Tibial artery (tissue), 4 donors: ENCODE measurements at regions not wholly inside any gene's neighbourhood (a gene's known extent, or its start where the extent isn't known, plus 50 kb on each side); places are given as distances from the start of the nearest gene placed in this dataset.

Experiments
- DNase-seq, 2 donors: peaks; one replicate each; pipeline ENCODE4 v3.0.0-alpha.2; 2019
- H3K27ac ChIP-seq, 2 donors: fragments of 200-600 bp; sonication (generic) in 1 of 2; 1 replicate in 1 of 2; 2 replicates in 1 of 2; pipeline ENCODE4 v1.5.1; 2018 to 2019; ENCODE audit warnings: mild to moderate bottlenecking in 1 of 2
- H3K27me3 ChIP-seq, 2 donors: fragments of 200-600 bp; sonication (generic) in 1 of 2; one replicate each; pipeline versions ENCODE4 v1.5.1 to v1.6.0; 2016 to 2019
- H3K36me3 ChIP-seq, 3 donors: fragments of 200-600 bp; sonication (generic) in 2 of 3; one replicate each; pipeline ENCODE4 v1.5.1; 2016 to 2019; ENCODE audit warnings: mild to moderate bottlenecking in 2 of 3
- H3K4me1 ChIP-seq, 4 donors: fragments of 200-600 bp; sonication (generic) in 2 of 4; 1 replicate in 3 of 4; 2 replicates in 1 of 4; pipeline ENCODE4 v1.5.1; 2016 to 2019
- H3K4me3 ChIP-seq, 2 donors: fragments of 200-600 bp; sonication (generic) in 1 of 2; 1 replicate in 1 of 2; 2 replicates in 1 of 2; pipeline ENCODE4 v1.5.1; 2018 to 2019; ENCODE audit warnings: mild to moderate bottlenecking in 2 of 2
- H3K9me3 ChIP-seq, 3 donors: fragments of 200-600 bp; sonication (generic) in 1 of 3; one replicate each; pipeline ENCODE4 v1.5.1; 2016 to 2019
- intact Hi-C: fragments of 100-400 bp; cut with DNase I; formaldehyde crosslinking; loops from one replicate; pipeline ENCODE4 v1.15.0; 2023; ENCODE audit warnings: low total_unique reads
- TF ChIP-seq, protein P1 (sequence below), 2 experiments: fragments of 200-600 bp in 1 of 2; fragments of 450-650 bp in 1 of 2; IDR thresholded peaks; one replicate each; pipeline ENCODE4 v1.5.1; 2017 to 2019; ENCODE audit warnings: antibody characterized with exemption in 2 of 2, mild to moderate bottlenecking in 1 of 2, moderate library complexity in 1 of 2

DNA sequence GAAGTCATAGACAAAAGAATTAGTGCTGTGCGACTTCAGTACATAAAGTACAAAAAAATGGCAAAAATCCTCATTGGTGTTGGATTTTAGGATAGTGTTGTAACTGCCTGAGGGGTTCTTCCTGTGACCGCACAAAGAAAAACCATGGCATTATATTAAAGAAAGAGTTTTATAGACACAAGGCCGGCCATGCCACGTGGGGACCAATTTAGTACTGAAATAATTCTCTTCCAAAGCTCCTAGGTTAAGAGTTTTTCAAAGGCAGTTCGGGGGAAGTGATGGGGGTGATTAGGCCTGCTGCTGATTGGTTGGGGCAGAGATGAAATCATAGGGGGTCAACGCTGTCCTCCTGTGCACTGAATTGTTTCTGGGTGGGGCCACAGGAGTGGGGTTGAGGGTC is 150.9 kb upstream of the EEA1 start:
- intact Hi-C loops: no loop called here
- TF ChIP-seq, protein P1, sequence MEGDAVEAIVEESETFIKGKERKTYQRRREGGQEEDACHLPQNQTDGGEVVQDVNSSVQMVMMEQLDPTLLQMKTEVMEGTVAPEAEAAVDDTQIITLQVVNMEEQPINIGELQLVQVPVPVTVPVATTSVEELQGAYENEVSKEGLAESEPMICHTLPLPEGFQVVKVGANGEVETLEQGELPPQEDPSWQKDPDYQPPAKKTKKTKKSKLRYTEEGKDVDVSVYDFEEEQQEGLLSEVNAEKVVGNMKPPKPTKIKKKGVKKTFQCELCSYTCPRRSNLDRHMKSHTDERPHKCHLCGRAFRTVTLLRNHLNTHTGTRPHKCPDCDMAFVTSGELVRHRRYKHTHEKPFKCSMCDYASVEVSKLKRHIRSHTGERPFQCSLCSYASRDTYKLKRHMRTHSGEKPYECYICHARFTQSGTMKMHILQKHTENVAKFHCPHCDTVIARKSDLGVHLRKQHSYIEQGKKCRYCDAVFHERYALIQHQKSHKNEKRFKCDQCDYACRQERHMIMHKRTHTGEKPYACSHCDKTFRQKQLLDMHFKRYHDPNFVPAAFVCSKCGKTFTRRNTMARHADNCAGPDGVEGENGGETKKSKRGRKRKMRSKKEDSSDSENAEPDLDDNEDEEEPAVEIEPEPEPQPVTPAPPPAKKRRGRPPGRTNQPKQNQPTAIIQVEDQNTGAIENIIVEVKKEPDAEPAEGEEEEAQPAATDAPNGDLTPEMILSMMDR (IDR thresholded peaks at IDR 0.05): no peak
- Histone ChIP-seq H3K36me3 (no peaks in the 10 kb centered on the region), H3K4me1 (peaks cover 0 to 10% (median 0%) of the 10 kb centered on the region in 4 donors), H3K27ac (no peak overlapping the region), H3K27me3 (no peaks in the 10 kb centered on the region), H3K4me3 (no peak overlapping the region), H3K9me3 (no peaks in the 10 kb centered on the region)
- no peak for DNase-seq

DNA sequence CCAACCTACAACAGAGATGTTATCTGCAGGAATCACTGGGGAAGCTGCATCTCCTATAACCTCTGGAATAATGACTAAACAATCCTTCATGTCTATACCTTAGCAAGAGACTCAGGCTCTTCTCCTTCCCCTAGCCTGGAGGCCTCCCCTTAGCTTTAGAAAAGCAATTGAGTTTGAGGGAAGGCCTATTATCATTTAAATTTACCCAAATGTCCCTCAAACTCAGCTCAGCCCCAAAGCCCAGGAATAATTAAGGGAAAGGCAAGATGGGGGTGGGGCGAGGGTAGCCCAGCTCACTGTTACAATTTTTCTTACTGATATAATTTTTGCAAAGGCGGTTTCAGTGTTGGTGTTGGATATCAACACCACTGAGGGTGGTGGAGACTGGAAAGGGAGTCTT is 151.4 kb upstream of the EEA1 start:
- H3K36me3 ChIP-seq: no peaks in the 10 kb centered on the region
- H3K4me3 ChIP-seq: no peak overlapping the region
- peaks cover 0 to 10% (median 0%) of the 10 kb centered on the region in 4 donors for H3K4me1 ChIP-seq
- H3K27ac ChIP-seq: no peak overlapping the region
- no peaks in the 10 kb centered on the region for H3K9me3 ChIP-seq
- intact Hi-C loops: no loop called here
- no peak for DNase-seq
- TF ChIP-seq, protein P1 (IDR thresholded peaks at IDR 0.05): no peak
- H3K27me3 ChIP-seq: no peaks in the 10 kb centered on the region

DNA sequence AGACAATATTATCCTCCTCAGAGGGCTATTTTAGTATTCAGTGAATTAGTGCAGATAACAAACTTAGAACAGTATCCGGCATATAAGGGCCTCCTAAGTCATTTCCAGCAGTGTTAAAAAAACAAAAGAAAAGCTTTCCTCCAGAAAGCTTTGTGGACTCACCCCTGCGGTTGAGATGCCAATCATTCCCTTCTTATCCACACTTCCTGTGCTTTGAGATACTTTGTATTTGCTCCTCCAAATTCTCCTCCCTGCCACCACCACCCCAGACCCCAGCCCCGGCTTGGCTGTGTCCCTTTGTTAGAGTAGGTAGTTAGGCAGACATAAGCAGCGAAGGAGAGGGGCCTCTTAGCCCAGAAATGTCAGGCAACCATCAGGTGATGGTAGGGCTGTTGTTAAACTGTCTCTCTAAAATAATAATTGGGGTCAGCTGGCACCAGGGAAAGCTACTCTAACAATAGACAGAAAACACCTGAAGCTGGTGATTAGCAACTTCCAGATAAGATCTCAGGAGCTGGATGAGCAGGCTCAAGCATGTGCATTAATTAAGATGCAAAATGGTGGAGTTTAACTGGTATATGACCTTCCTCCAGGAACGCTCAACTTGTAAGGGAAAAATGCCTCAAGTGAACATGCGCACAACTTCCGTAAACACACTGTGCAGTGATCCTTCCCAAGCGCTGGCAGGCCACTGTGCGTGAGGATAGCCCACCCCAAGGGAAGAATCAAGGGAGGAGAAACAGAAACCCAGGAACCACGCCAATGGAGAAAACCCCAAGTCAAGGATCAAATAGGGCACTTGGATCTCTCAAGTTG is 152.1 kb upstream of the EEA1 start:
- no peak overlapping the region for H3K27ac ChIP-seq
- H3K27me3 ChIP-seq: no peaks in the 10 kb centered on the region
- intact Hi-C loops: no loop called here
- H3K4me3 ChIP-seq: no peak overlapping the region
- no peaks in the 10 kb centered on the region for H3K36me3 ChIP-seq
- TF ChIP-seq, protein P1 (IDR thresholded peaks at IDR 0.05): no peak
- peaks cover 0 to 10% (median 0%) of the 10 kb centered on the region in 4 donors for H3K4me1 ChIP-seq
- H3K9me3 ChIP-seq: peaks cover 0 to 4% (median 0%) of the 10 kb centered on the region in 3 donors
- DNase-seq: no peak

- intact Hi-C loops: no loop called here
- TF ChIP-seq, protein P1 (IDR thresholded peaks at IDR 0.05): no peak
- H3K27me3 ChIP-seq: no peaks in the 10 kb centered on the region
Measured at GRCh38 chr12:93081810-93082165, 152.7 kb upstream of the EEA1 start.

DNA sequence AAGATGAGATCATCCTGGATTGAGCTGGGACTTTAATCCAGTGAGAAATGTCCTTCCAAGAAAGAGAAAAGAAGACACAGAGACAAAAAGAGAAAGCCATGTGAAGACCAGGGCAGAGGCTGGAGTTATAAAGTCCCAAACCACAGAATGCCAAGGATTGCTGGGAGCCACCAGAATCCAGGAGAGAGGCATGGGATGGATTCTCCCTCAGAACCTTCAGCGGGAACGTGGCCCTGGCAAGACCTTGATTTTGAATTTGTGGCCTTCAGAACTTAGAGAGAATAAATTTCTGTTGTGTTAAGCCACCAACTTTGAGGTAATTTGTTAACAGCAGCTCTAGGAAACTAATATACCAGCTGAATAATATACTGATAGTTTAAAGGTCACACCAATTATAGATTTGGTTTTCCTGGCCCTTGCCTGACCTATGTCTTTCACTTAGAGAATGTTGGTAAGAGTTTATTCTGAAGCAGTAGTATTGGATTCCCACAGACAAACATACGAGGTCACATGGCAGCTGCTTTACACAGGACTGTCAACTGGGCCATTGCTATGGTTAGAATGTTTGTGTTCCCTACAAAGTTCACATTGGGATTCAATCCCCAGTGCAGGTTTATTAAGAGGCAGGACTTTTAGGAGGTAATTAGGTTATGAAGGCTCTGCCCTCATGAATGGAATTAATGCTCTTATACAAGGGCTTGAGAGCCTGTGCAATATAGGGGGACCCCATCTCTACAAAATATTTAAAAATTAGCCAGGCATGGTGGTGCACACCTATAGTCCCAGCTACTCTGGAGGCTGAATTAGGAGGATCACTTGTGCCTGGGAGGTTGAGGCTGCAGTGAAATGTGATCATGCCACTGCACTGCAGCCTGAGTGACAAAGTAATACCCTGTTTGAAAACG is 156.5 kb upstream of the EEA1 start:
- no peaks in the 10 kb centered on the region for H3K27me3 ChIP-seq

More at GRCh38 chr12:93081810-93082165, 152.7 kb upstream of the EEA1 start:
- Histone ChIP-seq H3K27ac (no peak overlapping the region), H3K4me3 (no peak overlapping the region), H3K9me3 (peaks cover 0 to 5% (median 0%) of the 10 kb centered on the region in 3 donors), H3K36me3 (no peaks in the 10 kb centered on the region), H3K4me1 (peaks cover 0 to 10% (median 0%) of the 10 kb centered on the region in 4 donors)
- no peak for DNase-seq

More for the DNA sequence above, 156.5 kb upstream of the EEA1 start:
- TF ChIP-seq, protein P1 (IDR thresholded peaks at IDR 0.05): no peak
- Histone ChIP-seq H3K4me3 (no peak overlapping the region), H3K9me3 (peaks cover 0 to 5% (median 0%) of the 10 kb centered on the region in 3 donors), H3K4me1 (peaks cover 0 to 16% (median 0%) of the 10 kb centered on the region in 4 donors), H3K27ac (no peak overlapping the region), H3K36me3 (no peaks in the 10 kb centered on the region)
- no peak for DNase-seq
- intact Hi-C loops: no loop called here
